ENCODE measurements at regions not wholly inside any gene's neighbourhood (a gene's known extent, or its start where the extent isn't known, plus 50 kb on each side); places are given as distances from the start of the nearest gene placed in this dataset.
A peak's percentile ranks its signal among the peaks of the same experiment; 100 is the strongest.

- H3K27ac ChIP-seq (ENCODE audit: low read depth in 1 of 2, low read length in 1 of 2), result no peak overlapping the region
- TF ChIP-seq, protein P1, sequence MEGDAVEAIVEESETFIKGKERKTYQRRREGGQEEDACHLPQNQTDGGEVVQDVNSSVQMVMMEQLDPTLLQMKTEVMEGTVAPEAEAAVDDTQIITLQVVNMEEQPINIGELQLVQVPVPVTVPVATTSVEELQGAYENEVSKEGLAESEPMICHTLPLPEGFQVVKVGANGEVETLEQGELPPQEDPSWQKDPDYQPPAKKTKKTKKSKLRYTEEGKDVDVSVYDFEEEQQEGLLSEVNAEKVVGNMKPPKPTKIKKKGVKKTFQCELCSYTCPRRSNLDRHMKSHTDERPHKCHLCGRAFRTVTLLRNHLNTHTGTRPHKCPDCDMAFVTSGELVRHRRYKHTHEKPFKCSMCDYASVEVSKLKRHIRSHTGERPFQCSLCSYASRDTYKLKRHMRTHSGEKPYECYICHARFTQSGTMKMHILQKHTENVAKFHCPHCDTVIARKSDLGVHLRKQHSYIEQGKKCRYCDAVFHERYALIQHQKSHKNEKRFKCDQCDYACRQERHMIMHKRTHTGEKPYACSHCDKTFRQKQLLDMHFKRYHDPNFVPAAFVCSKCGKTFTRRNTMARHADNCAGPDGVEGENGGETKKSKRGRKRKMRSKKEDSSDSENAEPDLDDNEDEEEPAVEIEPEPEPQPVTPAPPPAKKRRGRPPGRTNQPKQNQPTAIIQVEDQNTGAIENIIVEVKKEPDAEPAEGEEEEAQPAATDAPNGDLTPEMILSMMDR (IDR thresholded peaks at IDR 0.05; ENCODE audit: control extremely low read depth, extremely low read depth), result no peak
- no peak for ATAC-seq (ENCODE audit: insufficient read depth, low FRiP score)
These were observed 1177.1 kb downstream of the FLRT2 start for GRCh38 chr14:86707071-86707470.

GRCh38 chr14:86683561-86683960 lies 1153.6 kb downstream of the FLRT2 start:
- H3K4me1 ChIP-seq (ENCODE audit: control insufficient read depth in 5 of 5, insufficient read depth in 5 of 5, low read length in 5 of 5), result no peaks in the 10 kb centered on the region
- H3K27ac ChIP-seq (ENCODE audit: low read depth in 1 of 2, low read length in 1 of 2), result no peak overlapping the region
- ATAC-seq (ENCODE audit: insufficient read depth, low FRiP score) (no peak), DNase-seq (no peak)
- H3K9me3 ChIP-seq (ENCODE audit: control insufficient read depth in 4 of 4, insufficient read depth in 3 of 4, low read length in 3 of 4), result no peaks in the 10 kb centered on the region
- WGBS, 2 donors, result 93 to 100% methylated on average over 1 of the region's 1 CpG
- H3K9ac ChIP-seq (ENCODE audit: insufficient read depth in 1 of 2, low read length in 2 of 2), result no peak overlapping the region
- no peak overlapping the region for H3K4me3 ChIP-seq
- H3K36me3 ChIP-seq (ENCODE audit: control insufficient read depth in 4 of 4, insufficient read depth in 4 of 4, low read length in 4 of 4), result no peaks in the 10 kb centered on the region
- TF ChIP-seq, protein P1 (IDR thresholded peaks at IDR 0.05; ENCODE audit: control extremely low read depth, extremely low read depth), result no peak
- H3K27me3 ChIP-seq (ENCODE audit: control insufficient read depth in 3 of 3, insufficient read depth in 3 of 3, low read length in 2 of 3), result no peaks in the 10 kb centered on the region

More at GRCh38 chr14:86707071-86707470, 1177.1 kb downstream of the FLRT2 start:
- Histone ChIP-seq H3K36me3 (ENCODE audit: control insufficient read depth in 4 of 4, insufficient read depth in 4 of 4, low read length in 4 of 4) (no peaks in the 10 kb centered on the region), H3K4me1 (ENCODE audit: control insufficient read depth in 5 of 5, insufficient read depth in 5 of 5, low read length in 5 of 5) (no peaks in the 10 kb centered on the region), H3K9ac (ENCODE audit: insufficient read depth in 1 of 2, low read length in 2 of 2) (no peak overlapping the region), H3K27me3 (ENCODE audit: control insufficient read depth in 3 of 3, insufficient read depth in 3 of 3, low read length in 2 of 3) (no peaks in the 10 kb centered on the region), H3K4me3 (no peak overlapping the region), H3K9me3 (ENCODE audit: control insufficient read depth in 4 of 4, insufficient read depth in 3 of 4, low read length in 3 of 4) (no peaks in the 10 kb centered on the region)
- DNase-seq, result no peak

GRCh38 chr14:86675059-86675458 lies 1145.1 kb downstream of the FLRT2 start:
- H3K27me3 ChIP-seq (ENCODE audit: control insufficient read depth in 3 of 3, insufficient read depth in 3 of 3, low read length in 2 of 3), result no peaks in the 10 kb centered on the region
- DNase-seq (no peak), ATAC-seq (ENCODE audit: insufficient read depth, low FRiP score) (no peak)
- WGBS, 2 donors, result 82 to 93% methylated on average over 3 of the region's 3 CpGs
- no peaks in the 10 kb centered on the region for H3K36me3 ChIP-seq (ENCODE audit: control insufficient read depth in 4 of 4, insufficient read depth in 4 of 4, low read length in 4 of 4)
- no peaks in the 10 kb centered on the region for H3K9me3 ChIP-seq (ENCODE audit: control insufficient read depth in 4 of 4, insufficient read depth in 3 of 4, low read length in 3 of 4)
- H3K4me3 ChIP-seq, result no peak overlapping the region
- H3K27ac ChIP-seq (ENCODE audit: low read depth in 1 of 2, low read length in 1 of 2), result no peak overlapping the region
- H3K9ac ChIP-seq (ENCODE audit: insufficient read depth in 1 of 2, low read length in 2 of 2), result no peak overlapping the region
- TF ChIP-seq, protein P1 (IDR thresholded peaks at IDR 0.05; ENCODE audit: control extremely low read depth, extremely low read depth), result no peak
- H3K4me1 ChIP-seq (ENCODE audit: control insufficient read depth in 5 of 5, insufficient read depth in 5 of 5, low read length in 5 of 5), result no peaks in the 10 kb centered on the region

- TF ChIP-seq, protein P1 (IDR thresholded peaks at IDR 0.05; ENCODE audit: control extremely low read depth, extremely low read depth), result no peak
- H3K9ac ChIP-seq (ENCODE audit: insufficient read depth in 1 of 2, low read length in 2 of 2), result no peak overlapping the region
- H3K9me3 ChIP-seq (ENCODE audit: control insufficient read depth in 4 of 4, insufficient read depth in 3 of 4, low read length in 3 of 4), result no peaks in the 10 kb centered on the region
- H3K27me3 ChIP-seq (ENCODE audit: control insufficient read depth in 3 of 3, insufficient read depth in 3 of 3, low read length in 2 of 3), result no peaks in the 10 kb centered on the region
- no peaks in the 10 kb centered on the region for H3K36me3 ChIP-seq (ENCODE audit: control insufficient read depth in 4 of 4, insufficient read depth in 4 of 4, low read length in 4 of 4)
- no peaks in the 10 kb centered on the region for H3K4me1 ChIP-seq (ENCODE audit: control insufficient read depth in 5 of 5, insufficient read depth in 5 of 5, low read length in 5 of 5)
- no peak overlapping the region for H3K4me3 ChIP-seq
- ATAC-seq (ENCODE audit: insufficient read depth, low FRiP score), result peak; percentile 66
- H3K27ac ChIP-seq (ENCODE audit: low read depth in 1 of 2, low read length in 1 of 2), result no peak overlapping the region
- no peak for DNase-seq
These were observed 1143.6 kb downstream of the FLRT2 start for GRCh38 chr14:86673523-86673969.
